Activated B cell treated with CpG ODN at 0.5 μM for 24 hours (primary cell): ENCODE measurements at regions not wholly inside any gene's neighbourhood (a gene's known extent, or its start where the extent isn't known, plus 50 kb on each side); places are given as distances from the start of the nearest gene placed in this dataset.

Experiments
- ATAC-seq: fragments of 200-7000 bp; cut with Tn5 transposase; one replicate; pipeline ENCODE4 v1.10.0; 2021; ENCODE audit warnings: low read depth, mild to moderate bottlenecking, moderate library complexity
- CTCF ChIA-PET: fragments of 350-600 bp; sonication (Branson Sonifier 250); formaldehyde crosslinking; loops from one replicate; lab custom pipeline; 2021; ENCODE audit warnings: antibody characterized with exemption; lab: Charles Lee
- POLR2A ChIA-PET: fragments of 350-600 bp; sonication (Branson Sonifier 250); formaldehyde crosslinking; loops from one replicate; lab custom pipeline; 2021; ENCODE audit warnings: antibody characterized with exemption; lab: Charles Lee
- DNase-seq: peaks from one replicate; pipeline ENCODE4 v3.0.0; 2022
- H3K27ac Mint-ChIP-seq: one replicate; pipeline ENCODE4 v1.8.0; 2020; ENCODE audit warnings: mixed read lengths
- H3K27me3 Mint-ChIP-seq: one replicate; pipeline ENCODE4 v1.8.0; 2021; ENCODE audit warnings: mixed read lengths
- H3K36me3 Mint-ChIP-seq: one replicate; pipeline ENCODE4 v1.8.0; 2021; ENCODE audit warnings: low read depth, mixed read lengths
- H3K4me1 Mint-ChIP-seq: one replicate; pipeline ENCODE4 v1.8.0; 2021; ENCODE audit warnings: mixed read lengths
- H3K4me3 Mint-ChIP-seq: one replicate; pipeline ENCODE4 v1.8.0; 2020; ENCODE audit warnings: mild to moderate bottlenecking, mixed read lengths
- H3K9me3 Mint-ChIP-seq: one replicate; pipeline ENCODE4 v1.8.0; 2020; ENCODE audit warnings: mixed read lengths
- intact Hi-C: fragments of 100-400 bp; cut with micrococcal nuclease; formaldehyde crosslinking; loops from one replicate; pipeline ENCODE4 v1.15.1; 2024
- TF ChIP-seq, protein P1 (sequence below): fragments of 200-600 bp; IDR thresholded peaks from one replicate; pipeline ENCODE4 v1.8.0; 2022; ENCODE audit warnings: antibody characterized with exemption, mild to moderate bottlenecking

DNA sequence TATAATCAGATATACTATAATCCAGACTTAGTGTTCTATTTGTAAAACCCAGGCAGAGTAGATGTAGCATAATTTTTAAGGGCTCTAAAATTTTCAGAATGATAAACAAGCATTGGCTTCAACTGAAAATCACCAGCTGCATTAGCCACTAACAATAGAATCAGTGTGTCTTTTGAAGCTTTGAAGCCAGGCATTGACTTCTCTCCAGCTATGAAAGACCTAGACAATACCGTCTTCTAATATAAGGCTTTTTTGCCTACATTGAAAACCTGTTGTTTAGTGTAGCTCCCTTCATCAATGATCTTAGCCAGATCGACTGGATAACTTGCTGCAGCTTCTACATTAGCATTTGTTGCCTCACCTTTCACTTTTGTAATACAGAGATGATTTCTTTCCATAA lies 1877.3 kb upstream of the ACO1 start:
- intact Hi-C loops, result no loop called here
- CTCF ChIA-PET, result no interaction called here
- Mint-ChIP-seq H3K4me3 (no peak overlapping the region), H3K36me3 (no peaks in the 10 kb centered on the region), H3K27me3 (no peaks in the 10 kb centered on the region), H3K4me1 (no peaks in the 10 kb centered on the region), H3K9me3 (no peaks in the 10 kb centered on the region), H3K27ac (no peak overlapping the region)
- DNase-seq, result no peak
- ATAC-seq, result no peak
- TF ChIP-seq, protein P1, sequence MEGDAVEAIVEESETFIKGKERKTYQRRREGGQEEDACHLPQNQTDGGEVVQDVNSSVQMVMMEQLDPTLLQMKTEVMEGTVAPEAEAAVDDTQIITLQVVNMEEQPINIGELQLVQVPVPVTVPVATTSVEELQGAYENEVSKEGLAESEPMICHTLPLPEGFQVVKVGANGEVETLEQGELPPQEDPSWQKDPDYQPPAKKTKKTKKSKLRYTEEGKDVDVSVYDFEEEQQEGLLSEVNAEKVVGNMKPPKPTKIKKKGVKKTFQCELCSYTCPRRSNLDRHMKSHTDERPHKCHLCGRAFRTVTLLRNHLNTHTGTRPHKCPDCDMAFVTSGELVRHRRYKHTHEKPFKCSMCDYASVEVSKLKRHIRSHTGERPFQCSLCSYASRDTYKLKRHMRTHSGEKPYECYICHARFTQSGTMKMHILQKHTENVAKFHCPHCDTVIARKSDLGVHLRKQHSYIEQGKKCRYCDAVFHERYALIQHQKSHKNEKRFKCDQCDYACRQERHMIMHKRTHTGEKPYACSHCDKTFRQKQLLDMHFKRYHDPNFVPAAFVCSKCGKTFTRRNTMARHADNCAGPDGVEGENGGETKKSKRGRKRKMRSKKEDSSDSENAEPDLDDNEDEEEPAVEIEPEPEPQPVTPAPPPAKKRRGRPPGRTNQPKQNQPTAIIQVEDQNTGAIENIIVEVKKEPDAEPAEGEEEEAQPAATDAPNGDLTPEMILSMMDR, result no peak
- POLR2A ChIA-PET, result no interaction called here

DNA sequence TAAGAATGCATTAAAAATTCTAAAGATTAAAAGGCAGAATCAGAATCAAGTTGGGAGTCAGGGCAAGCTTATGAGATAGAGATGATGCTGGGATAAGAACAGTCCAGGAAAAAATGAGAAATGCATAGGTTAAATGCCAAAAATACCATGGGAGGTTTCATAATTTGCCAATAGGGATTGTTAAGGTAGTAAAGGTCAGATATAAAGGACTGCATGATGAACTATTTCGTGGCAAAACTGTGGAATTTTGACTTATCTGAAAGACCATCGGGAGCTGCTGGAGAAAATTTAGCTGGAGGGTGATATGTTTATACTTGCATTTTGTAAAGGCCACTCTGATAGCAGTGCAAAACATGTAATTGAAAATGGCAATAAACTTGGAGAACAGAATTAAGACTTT lies 1872.8 kb upstream of the ACO1 start:
- TF ChIP-seq, protein P1, result no peak
- no peaks in the 10 kb centered on the region for H3K36me3 Mint-ChIP-seq
- H3K27ac Mint-ChIP-seq, result no peak overlapping the region
- intact Hi-C loops, result no loop called here
- no peak for ATAC-seq
- ChIA-PET CTCF (interaction anchor here (0.5 kb wide), 1 partner anchor 9 kb away, joined by 6 read pairs; no protein-coding TSS in a partner anchor), POLR2A (no interaction called here)
- no peak for DNase-seq
- no peaks in the 10 kb centered on the region for H3K4me1 Mint-ChIP-seq
- no peak overlapping the region for H3K4me3 Mint-ChIP-seq
- H3K9me3 Mint-ChIP-seq, result peaks cover 5% of the 10 kb centered on the region
- no peaks in the 10 kb centered on the region for H3K27me3 Mint-ChIP-seq

DNA sequence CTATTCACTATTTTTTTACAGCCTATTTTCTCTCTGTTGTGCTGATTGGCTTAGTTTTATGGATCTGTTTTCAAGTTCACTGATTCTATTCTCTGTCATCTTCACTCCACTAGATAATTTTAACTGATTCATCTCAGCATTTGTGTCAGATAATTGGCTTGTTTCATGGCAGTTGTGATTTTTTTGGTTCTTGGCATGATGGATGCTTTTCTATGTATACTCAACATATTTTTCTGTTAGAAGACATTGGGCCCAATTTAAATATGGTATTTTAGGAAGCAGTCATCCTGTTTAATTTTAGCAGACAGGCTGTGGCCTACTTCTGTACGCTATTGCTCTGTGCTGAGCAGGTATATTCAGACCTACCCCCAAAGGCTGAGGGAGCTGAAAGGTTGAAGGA lies 1865.3 kb upstream of the ACO1 start:
- Mint-ChIP-seq H3K36me3 (no peaks in the 10 kb centered on the region), H3K27me3 (no peaks in the 10 kb centered on the region), H3K4me3 (no peak overlapping the region), H3K27ac (no peak overlapping the region), H3K9me3 (no peaks in the 10 kb centered on the region), H3K4me1 (no peaks in the 10 kb centered on the region)
- DNase-seq (no peak), ATAC-seq (no peak)
- intact Hi-C loops, result no loop called here
- POLR2A ChIA-PET, result no interaction called here
- CTCF ChIA-PET, result no interaction called here
- TF ChIP-seq, protein P1, result no peak

DNA sequence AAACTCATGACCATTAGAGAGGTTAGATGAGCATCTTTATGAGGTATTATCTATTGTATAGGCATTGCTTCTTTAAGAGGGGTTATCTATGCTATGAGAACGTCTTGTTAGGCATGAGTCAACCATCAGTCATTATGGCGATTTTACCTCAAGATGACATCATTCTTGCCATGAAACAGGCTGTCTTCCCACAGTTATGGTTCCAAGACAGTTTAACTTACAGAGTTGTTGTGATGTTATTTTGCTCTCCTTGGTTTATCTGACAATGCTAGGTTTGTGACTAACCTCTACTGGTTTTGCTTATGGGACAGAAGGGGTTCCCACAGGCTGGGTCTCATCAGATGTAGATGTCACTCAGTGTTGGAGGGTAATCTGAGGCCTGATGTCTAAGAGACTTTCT lies 1864.7 kb upstream of the ACO1 start:
- Mint-ChIP-seq H3K4me3 (no peak overlapping the region), H3K36me3 (no peaks in the 10 kb centered on the region), H3K4me1 (no peaks in the 10 kb centered on the region), H3K27me3 (no peaks in the 10 kb centered on the region), H3K27ac (no peak overlapping the region), H3K9me3 (no peaks in the 10 kb centered on the region)
- ChIA-PET POLR2A (no interaction called here), CTCF (no interaction called here)
- intact Hi-C loops, result no loop called here
- TF ChIP-seq, protein P1, result no peak
- DNase-seq (no peak), ATAC-seq (no peak)

DNA sequence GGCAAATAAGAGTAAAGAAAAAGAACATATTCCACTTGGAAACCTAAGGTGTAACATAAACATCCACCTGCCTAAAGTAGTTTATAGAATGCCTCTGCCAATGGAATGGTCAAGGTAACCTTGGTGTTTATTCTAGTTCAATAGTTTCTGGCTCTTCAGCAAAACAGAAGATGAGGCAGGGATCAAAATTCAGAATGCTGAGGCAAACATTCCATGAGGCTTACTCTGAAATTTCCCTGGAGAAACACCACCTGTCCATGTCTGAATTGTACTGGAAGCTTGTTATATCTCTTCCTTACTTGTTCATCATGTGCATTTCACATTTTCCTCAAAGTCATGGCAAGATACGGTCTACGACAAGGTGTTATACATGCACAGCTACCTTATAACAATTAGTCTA lies 1862.4 kb upstream of the ACO1 start:
- ChIA-PET POLR2A (no interaction called here), CTCF (no interaction called here)
- DNase-seq (no peak), ATAC-seq (no peak)
- Mint-ChIP-seq H3K4me1 (no peaks in the 10 kb centered on the region), H3K27me3 (no peaks in the 10 kb centered on the region), H3K36me3 (no peaks in the 10 kb centered on the region), H3K4me3 (no peak overlapping the region), H3K9me3 (no peaks in the 10 kb centered on the region), H3K27ac (no peak overlapping the region)
- intact Hi-C loops, result no loop called here
- TF ChIP-seq, protein P1, result no peak
